NCI-H1092 treated with DMSO at 0.1 percent for 48 hours (cell line): ENCODE measurements at regions not wholly inside any gene's neighbourhood (a gene's known extent, or its start where the extent isn't known, plus 50 kb on each side); places are given as distances from the start of the nearest gene placed in this dataset.
A peak's percentile ranks its signal among the peaks of the same experiment; 100 is the strongest.

Experiments
- DNase-seq: peaks from one replicate; lab custom pipeline; 2025; lab: John Stamatoyannopoulos, UW

DNA sequence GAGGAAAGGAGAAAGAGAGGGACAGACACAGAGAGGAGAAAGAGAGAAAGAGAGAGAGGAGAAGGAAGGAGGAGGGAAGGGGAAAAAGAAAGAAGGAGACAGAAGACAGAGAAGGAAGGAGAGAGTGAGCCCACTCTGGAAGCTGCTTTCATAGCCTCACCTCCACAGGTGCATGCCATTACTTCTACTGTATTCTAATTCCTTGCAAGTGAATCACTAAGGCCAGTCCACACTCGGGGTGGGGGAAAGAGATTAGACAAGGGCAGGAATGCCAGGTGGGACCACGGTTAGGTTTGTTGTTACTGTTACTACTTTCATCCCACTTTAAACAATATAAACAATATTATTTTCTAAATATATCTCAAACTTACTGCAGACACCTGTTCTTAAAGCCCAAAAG lies 684.5 kb upstream of the ARGLU1 start:
- DNase-seq: no peak

DNA sequence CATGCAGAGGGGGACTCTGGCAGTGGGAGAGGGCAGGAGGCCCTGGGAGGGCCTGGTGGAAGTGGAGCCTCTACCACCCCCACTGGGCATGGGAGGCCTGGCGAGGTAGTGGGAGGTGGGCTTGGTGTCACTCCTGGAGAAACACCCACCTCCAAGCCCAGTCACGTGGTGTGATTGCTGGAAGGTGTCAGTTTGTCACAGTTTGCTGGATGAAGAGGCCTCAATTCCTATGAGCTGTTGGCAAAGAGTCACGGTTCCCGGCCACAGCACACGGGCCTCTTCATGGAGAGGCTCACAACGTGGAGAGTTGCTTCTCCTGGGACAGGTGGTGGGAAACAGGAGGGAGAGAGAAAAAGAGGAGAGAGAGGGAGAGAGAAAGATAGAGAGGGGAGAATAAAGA lies 684.1 kb upstream of the ARGLU1 start:
- no peak for DNase-seq

DNA sequence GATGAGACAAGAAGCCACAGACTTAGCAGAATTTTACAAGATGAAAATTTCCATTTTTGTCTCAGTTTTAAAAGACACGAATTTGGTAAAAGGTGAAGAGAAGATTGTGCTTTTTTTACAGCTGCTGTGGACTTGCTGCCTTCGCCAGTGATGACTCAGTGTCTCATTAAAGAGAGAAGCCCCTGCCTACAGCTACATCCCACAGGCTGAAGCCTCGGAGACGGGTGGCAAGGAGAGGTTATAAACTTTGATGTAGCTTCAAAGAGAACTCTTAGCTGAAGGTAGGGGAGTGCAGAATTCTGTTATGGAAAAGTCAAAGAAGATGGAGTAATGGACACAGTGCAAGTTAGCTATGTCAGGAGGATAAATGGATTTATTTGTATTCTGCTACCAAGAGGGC lies 683.4 kb upstream of the ARGLU1 start:
- no peak for DNase-seq

DNA sequence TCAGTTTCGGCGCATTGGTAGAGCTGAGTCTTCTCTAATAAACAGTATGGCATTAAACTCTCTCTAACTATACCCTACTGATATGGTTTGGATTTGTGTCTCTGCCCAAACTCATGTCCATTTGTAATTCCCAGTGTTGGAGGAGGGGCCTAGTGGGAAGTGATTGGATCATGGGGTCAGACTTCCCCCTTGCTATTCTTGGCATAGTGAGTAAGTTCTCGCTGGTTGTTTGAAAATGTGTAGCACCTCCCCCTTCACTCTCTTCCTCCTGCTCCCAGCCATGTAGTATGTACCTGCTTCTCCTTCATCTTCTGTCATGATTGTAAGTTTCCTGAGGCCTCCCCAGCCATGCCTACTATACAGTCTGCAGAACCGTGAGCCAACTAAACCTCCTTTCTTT lies 682.7 kb upstream of the ARGLU1 start:
- DNase-seq: no peak

DNA sequence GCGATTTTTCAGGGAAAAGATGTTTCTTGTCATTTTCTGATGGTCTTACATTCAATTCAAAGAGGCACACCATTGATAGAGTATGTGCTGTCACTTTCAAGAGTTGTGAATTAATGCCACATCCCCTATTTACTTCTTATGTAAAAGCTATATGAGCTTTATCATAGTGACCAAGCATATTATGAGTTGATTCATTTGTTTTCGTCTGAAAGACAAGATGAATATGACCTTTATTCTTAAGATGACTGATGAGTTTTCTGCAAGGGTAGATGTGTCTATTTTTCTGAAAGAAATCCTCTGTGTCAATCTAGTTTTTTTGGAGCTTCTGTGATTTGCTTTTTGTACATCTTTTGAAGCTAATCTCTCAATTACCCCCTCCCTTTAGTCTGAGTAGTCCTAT lies 676.3 kb upstream of the ARGLU1 start:
- no peak for DNase-seq

DNA sequence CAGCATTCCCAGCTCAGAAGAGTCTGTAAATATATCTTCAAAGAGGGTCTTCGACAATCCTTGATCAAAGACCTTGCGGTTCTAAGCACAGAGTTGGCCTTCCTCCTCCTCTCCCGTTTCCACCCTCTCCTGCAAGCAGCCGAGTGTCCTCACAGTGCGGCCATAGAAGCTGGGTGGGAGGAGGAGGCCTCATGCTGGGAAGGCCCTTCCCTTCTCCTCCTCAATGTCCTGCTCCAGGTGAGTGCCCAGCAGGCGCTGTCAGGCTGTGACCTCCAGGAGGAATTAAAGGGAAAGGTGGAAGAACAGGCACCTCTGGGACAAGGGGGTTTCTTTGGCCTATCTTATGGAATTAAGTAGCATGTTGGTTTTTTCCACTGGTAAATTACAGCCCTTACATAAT lies 674.2 kb upstream of the ARGLU1 start:
- peak; percentile 38 for DNase-seq

DNA sequence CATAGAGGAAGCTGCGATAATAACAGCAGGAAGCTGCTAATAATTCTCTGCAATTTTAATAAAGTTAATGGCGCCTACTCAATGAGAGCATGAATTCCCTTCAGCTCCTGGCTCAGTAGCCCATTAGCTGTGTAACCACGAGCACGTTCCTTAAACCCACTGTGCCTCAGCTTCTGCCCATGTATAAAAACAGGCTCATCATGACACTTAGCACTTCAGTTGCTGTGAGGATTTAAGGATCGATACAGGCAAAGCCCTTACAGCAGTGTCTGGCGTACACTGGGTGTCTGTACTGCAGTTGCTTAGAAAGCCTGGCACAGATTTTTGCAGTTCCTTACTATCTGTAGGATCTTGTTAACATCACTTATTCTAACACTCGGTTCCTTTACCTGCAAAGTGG lies 673.4 kb upstream of the ARGLU1 start:
- peak; percentile 75 for DNase-seq

DNA sequence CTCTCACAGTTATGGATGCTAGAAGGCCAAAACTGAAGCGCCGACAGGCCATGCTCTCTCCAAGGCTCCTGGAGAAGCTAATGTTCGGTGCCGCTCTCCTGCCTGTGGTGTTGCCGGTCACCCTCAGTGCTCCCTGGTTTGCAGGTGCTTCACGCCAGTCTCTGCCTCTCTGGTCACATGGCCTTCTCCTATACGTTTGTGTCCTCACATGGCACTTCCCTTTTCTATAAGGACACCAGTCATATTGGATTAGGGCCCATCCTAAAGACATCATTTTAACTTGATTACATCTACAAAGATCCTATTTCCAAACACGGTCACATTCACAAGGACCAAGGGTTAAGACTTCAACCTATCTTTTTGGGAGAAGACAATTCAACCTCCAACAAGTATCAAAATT lies 671.3 kb upstream of the ARGLU1 start:
- no peak for DNase-seq

DNA sequence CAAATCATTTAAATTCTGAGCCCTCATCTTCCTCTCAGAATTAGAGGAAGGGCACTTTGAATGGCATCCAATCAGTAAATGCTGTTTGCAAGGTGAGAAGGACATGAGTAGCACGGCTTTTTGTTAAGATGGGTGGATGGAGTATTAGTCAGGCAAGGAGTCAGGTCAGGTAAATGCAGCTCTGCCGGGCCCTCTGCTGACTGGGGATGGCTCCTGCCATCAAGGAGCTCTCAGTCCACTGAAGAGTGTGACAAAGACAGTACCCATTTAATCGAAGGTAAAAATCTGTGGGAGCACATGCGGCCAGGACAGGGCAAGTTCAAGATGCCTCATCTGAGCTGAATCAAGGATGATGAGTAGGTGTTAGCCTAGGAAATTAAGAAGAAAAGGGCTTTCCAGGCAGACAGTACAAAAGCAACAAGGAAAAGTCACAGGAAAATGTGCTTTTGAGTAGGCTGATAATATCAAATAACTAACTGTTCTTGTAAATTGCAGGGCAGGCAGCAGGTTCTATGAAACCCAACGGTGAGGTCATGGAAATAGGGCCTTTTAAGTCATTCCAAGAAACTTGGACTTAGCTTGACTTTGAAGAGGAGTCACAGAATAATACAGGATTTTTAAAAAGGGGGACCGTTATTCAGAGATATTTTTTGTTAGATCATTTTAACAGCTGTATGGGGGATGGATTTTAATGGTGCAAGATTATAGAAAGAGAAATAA lies 670.5 kb upstream of the ARGLU1 start:
- DNase-seq: peak; percentile 33

DNA sequence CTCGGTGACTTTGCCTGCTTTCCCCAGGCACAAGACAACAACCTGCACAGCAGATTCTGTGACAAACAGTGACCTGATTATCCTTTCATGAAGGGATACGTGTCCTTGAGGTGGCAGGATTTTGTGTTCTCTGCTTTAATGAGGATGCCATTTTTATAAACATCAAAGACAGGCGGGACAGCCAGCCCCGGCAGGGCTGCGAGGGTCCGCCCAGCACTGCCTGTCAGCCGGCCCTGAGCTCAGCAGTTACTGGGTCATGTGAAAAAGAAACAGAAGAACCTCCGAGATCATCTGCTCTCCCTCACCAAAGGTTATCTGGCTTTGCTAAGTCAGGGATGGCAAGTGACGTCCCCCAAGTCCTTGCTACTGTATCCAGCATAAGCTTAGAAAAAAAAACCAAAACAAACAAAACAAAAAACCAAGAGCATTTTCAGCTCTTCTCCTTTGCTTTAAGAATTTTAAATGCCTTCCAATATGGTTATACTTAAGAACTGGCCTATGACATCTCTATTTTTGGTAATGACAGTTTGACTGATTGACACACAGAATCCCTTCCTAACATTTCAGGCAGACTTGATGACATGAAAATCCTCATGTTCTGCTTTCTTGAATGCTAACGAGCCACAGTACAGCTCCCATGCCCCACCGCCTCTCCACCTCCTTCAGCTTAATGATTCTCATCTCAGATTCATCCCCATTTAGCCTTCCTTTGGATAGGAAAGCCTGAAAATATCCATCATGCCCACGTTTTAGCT lies 666.6 kb upstream of the ARGLU1 start:
- peak; percentile 75 for DNase-seq

DNA sequence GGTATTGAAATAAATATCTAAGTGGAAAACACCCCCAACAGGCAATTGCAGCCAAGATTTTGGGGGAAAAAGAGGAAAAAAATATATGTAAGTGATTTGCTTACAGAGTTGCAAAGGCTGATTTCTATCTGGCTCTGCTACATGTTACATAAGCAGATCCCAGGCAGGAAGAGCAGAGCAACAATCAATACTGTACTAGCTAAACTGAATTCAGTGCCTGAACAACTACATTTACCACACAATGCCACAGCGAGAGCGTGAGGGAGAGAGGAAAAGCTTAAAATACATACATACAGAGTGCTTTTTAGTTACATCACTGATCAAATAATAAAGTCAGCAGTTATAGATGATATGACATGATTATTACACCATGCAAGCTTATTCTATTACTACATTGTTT lies 665.6 kb upstream of the ARGLU1 start:
- DNase-seq: peak; percentile 89

DNA sequence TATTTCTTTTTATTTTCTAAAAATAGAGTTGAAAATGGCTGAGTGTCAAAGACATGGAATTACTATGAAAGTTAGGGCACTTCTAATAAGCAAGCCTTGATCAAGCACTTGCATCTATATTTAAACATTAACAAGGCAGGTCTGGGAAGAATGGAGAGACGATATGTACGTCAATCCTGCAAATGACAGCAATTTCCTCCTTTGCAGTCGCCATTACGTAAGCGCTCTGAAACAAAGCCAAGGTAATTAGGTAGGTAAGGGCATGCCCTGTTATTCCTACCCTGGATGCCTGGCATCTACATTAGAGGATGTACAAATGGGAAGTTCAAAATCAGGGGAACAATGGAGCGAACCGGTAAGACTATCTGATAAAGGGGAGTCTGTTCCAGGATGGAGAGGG lies 664.0 kb upstream of the ARGLU1 start:
- peak; percentile 83 for DNase-seq

DNA sequence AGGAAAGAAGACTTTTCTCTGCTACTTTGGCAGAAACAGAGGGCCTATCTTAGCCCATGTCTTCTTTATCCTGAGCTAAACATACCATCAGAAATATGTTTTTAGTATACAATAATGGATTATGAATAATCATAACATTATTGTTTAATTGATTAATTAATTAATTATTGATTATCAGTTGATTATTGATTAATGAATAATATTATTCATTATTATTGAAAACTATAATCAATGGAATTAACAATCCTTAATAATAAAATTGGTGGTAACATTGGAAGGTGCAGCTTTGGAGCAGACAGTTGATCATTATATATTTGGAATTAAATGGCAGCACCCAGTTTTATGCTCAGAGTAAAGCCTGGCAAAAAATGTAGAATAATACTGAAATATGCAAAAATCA lies 655.9 kb upstream of the ARGLU1 start:
- no peak for DNase-seq

DNA sequence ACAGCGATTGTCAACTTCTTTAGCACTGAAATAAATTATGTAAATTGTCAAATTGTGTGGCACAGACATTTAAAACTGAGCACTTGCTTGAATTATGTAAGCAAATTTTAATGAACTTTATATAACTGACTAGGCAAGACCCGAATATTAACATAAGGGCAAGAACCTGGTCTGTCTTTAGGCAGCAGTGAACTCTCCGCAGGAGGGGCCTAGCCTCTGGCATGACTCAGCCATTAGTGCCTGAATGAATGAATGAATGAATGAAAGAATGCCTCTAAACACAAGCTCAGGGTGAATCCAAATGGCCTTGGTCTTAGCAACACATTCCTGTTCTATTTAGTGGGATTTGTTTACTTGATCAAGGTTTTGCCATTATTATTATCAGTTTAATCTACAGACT lies 654.7 kb upstream of the ARGLU1 start:
- no peak for DNase-seq

DNA sequence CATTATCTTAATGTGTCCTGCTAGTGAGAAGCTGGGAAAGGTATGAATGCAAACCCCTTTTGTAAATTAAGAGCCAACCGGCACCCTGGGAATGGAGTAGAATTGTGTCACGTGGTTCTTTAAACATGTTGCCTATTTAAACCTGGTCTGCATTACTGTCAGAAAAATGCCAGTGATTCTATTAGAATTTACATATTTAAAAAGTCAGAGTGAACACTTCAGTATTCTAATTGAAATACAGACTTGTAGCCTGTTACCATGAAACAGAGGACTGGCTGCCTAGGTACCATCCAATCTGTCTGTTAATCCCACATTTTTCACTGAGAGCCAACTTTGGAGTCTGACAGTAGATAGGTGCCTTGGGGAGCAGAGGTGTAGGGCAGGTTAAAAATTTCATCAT lies 652.3 kb upstream of the ARGLU1 start:
- no peak for DNase-seq

DNA sequence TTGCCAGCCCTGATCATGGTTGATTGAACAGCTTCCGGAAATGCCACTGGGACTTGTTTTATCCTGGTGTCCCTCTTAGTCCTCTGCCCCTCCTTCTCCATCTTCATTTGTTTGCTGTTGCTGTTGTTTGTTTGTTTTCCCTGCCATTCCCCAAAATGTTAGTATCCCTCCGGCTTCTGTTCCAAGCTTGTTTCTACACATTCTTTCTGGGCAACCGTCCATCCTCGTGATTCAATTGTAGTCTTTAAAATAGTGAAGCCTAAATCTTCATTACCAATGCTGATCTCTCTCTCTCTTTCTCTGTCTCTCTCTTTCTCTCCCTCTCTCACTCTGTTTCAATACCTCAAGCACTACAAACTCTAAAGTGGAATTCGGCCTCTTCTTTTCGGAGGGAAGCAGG lies 649.3 kb upstream of the ARGLU1 start:
- peak; percentile 92 for DNase-seq

DNA sequence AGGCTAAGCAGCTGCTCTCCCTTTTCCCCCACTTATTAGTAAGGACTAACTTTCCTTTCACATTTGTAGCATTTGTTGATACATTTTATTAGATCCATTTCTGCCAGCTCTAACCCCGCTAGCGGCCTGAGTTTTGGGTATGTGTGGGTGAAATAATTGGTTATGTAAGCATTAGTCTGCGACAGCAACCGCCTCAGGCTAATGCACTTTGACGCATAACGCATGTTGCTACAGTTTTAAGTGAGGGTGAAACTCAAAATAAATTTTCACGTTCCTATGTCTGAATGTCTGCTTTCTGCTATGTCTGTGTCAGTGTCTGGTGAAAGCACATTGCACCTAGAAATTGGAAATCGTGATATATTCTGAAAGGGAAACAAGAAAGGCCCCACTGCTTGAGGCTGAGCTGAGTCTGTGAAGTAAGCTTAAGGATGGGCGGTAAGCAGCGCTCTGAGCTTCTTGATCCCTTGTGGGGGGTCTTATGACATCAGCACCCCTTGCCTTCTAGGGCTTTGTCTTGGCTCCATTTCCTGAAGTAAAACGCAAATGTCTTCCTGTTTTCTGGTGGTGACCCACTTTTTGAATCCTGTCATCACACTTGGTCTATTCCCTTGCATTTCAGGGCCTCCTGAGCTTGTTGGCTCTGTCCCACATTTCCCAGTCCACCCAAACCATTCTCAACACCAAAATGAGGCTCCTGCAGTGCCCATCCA lies 648.3 kb upstream of the ARGLU1 start:
- DNase-seq: no peak

DNA sequence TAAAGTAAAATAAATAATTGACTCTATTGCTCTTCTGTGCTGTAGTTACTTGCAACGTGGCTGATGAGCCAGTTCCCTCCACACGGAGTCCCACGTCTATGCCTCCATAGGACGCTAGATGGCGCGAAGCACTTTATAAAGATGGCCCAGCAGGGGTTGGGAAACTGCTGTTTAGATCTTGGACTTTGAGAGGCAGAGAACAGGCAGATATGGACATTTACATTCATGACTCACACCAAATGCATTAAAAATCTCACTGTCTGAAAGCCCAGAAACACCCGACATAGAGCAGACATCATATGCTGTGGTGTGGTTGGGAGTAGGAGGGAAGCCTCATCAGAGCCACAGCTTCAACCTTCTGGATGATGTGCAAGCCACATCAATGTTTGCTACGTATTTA lies 643.1 kb upstream of the ARGLU1 start:
- peak; percentile 100 for DNase-seq

DNA sequence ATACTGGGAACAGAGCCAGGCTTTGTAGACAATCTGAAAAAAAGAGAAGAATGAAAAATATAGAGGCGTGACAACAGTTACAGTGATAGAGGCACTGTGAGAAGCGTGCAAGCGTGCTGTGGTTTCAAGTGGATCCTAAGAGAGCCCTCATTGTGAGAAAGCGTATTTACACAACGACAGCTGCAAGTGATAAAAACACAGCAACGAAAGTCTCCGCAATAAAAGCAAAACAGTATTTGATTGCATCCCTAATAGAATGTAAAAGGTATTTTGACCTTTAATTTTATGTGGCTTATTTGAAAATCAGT lies 642.7 kb upstream of the ARGLU1 start:
- DNase-seq: peak; percentile 100

DNA sequence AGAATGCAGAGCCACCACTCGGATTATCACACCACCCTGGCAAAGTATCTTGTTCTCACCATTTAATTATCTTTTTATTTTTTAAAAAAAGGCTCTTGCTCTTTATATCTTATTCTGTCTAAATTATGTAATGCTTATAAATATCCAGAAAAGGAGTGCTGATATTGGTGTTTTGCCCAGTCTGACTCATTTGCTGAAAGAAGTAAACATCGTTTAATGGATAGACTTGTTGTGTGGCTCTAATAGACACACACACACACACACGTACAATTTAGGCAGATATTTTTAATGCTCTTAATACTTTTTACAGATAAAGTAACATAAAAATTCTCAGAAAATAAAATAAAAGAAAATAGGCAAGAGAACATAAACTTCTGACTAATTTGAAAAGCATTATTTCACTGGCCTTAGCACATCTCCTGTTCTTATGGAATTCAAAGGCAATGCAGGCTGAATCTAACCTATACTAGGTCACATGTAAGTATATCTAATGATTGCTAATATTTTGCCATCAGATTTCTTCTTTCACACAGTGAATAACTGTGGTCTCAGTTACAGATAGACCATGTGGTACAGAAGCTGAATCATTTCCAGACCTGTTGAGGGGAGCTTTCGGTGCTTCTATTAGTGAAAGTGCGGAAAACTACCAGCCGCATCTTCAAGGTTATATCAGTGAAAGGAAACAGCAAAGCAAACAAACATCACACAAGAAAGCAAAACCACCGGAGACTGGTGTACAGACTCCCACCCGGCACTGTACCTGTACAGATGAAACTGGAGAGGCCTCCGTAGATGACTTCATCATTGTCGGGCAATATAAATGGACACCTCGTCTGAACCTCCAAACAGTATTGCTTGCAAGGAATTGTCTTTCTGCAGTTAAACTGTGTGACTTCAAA lies 642.1 kb upstream of the ARGLU1 start:
- DNase-seq: peak; percentile 81

DNA sequence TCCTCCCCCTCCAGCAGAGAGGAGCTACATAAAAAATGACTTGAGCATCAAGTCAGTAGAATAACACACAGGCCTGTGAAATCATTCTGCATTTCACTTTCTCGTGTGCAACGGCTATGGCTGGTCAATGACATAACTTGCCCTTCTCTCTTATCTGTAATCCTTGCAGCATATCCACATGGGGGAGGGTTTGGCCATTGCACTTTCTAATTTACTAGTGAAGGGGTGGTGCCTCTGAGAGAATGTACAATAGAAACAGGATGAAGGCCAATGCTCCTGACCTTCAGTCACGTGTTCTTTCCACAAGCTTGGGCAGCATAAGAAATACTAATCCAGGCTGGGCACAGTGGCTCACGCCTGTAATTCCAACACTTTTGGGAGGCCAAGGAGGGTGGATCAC lies 641.0 kb upstream of the ARGLU1 start:
- DNase-seq: no peak
